HG02642 (cell line): ENCODE measurements at regions not wholly inside any gene's neighbourhood (a gene's known extent, or its start where the extent isn't known, plus 50 kb on each side); places are given as distances from the start of the nearest gene placed in this dataset.

Experiments
- ATAC-seq: cut with Tn5 transposase; IDR thresholded peaks from one replicate; pipeline ENCODE4 v1.9.1; 2021; ENCODE audit warnings: mild to moderate bottlenecking; ENCODE audit not compliant: unreplicated experiment, poor library complexity

GRCh38 chr20:6466075-6466810 is 301.2 kb upstream of the BMP2 start:
- ATAC-seq, result no peak

GRCh38 chr20:6450841-6451240 is 316.6 kb upstream of the BMP2 start:
- no peak for ATAC-seq

GRCh38 chr20:6440443-6440799 is 317.6 kb upstream of the FERMT1 start:
- ATAC-seq, result no peak

GRCh38 chr20:6439737-6440442 is 317.1 kb upstream of the FERMT1 start:
- no peak for ATAC-seq

DNA sequence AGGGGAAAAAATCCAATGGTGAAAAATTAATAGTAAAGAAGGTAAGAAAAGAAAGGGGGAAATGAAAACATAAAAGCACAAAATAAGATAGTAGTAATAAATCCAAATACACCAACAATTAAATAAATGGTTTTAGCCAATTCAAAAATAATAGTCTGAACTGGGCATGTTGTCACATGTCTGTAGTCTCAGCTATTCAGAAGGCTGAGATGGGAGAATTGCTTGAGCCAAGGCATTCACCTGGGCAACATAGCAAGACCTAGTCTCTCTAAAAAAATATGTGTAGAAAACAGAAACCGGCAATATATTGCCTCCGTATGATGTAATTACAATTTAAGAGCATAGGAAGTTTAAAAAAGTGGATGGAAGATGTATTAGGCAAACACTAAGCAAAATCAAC is 311.3 kb upstream of the FERMT1 start:
- no peak for ATAC-seq

DNA sequence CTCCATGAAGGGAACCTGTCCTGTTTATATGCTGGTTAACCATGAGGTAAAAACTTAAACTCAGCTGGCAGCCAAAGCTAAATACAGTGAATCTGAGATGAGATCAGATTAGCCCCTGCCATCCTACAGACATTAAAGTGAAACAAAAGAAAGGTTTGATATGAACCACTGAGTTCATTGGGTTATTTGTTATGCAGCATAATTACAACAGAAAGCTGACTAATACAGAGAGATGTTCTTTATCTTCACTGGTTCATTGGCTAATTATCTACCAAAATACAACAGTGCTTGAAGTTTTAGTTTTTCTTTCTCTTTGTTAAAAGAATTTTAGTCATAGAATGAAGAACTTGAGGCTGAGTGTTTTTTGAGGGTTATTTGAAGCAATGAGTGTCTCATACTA is 307.6 kb upstream of the FERMT1 start:
- no peak for ATAC-seq

DNA sequence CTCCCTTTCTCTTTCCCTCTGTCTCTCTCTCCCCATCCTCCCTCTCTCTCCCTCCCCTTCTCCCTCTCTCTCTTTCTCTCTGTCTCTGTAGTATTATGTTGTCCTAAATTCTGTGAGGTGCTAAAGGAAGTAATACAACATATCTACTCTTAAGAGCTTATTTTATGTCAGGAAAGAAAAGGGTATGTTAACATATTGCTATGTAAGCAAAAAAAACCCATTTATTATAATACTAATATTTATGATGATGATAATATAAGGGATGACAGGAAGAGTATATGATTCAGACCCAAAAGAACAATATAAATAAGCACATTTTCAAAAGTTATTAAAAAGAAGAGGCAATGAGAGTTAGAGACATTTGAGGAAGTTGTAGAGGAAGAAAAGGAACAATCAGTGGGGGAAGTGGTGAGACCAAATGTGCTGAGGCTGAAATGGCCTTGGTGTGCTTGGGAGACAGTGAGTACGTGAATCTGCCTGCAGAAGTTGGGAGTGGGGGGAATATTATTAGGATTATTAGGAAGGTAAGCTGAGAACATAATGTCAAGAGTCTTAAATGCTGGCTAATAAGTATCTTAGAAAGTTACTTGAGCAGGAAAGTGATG is 303.6 kb upstream of the FERMT1 start:
- ATAC-seq, result no peak

- no peak for ATAC-seq
These were observed 298.8 kb upstream of the FERMT1 start for GRCh38 chr20:6421321-6422248.

DNA sequence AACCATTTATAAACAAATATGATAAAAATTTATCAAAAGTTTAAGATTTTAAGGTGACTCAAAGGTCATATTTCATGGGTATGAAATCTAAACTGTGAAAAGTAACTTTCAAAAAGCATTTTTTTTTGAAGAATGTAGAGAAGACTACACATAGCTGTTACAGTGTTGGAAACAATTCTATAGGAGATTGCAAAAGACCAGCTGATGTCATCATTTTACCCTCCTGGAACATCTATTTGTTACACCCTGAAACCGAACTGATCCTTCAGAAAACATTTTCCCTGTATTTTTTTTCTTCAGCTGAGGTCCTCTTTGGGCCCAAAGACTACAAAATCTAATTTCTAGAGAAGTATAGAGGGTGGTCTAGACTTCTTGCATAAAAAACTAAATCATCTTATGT is 297.5 kb upstream of the FERMT1 start:
- no peak for ATAC-seq

DNA sequence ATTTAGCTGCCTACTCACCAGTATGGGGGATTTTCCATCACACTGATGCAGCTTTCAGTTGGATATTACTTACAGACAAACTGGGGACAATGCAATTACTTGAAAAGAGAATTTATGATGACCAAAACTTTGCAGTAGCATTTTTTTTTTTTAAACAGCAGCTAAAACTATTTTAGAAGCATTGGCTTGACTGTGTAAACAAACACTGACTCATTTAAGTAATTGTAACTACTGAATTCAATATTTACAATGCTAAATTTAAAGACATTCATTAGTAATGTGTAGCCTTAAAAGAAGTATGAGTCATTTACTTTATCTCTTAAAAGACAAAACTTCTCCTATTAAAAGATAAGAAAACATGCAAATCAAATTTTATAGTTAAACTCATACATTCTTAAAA is 295.9 kb upstream of the FERMT1 start:
- no peak for ATAC-seq

- no peak for ATAC-seq
These were observed 293.5 kb upstream of the FERMT1 start for GRCh38 chr20:6416371-6416770.

- ATAC-seq, result no peak
These were observed 288.8 kb upstream of the FERMT1 start for GRCh38 chr20:6411651-6412050.

DNA sequence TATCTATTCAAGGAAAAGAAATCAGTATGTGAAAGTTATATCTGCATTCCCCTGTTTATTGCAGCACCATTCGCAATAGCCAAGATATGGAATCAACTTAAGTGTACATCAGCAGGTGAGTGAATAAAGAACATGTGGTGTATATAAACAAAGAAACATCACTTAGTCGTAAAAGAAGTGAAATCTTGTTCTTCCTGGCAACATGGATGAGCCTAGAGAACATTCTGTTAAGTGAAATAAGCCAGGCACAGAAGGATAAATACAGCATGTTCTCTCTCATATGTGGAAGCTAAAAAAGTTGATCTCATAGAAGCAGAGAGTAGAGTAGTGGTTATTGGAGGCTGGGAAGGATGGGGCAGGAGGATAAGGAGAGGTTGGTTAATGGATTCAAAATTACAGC is 287.9 kb upstream of the FERMT1 start:
- no peak for ATAC-seq

GRCh38 chr20:6407163-6407562 is 284.3 kb upstream of the FERMT1 start:
- no peak for ATAC-seq

DNA sequence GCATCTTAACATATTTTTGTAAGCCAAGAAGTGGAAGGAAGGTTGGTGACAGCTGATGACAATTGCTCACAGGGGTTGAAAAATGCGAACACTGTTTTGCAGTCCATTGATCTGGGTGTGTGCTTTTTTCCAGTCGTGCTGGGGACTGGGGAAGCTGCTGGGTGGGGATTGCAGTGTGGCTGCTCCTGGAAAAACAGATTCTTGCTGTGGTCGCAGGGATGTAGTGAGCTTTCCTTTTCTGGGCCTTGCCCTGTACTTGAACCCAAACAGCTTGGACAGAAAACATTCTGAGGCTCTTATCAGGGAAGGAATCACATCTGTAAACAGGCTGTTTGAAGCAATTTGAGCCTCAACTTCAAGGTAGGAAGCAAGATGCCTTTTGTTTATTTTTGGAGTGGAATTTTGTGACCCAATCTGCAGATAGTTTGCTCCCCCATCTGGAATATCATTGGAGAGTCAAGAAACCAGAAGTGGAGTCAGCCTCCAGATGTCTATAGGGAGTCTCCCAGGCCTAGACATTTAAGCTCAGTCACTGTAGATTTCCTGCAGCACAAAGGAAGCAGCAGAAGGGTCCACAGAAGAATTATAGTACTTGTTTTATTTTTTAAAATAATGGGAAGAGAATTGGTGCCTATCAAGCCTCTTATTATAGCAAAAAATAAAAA is 279.2 kb upstream of the FERMT1 start:
- ATAC-seq, result no peak

GRCh38 chr20:6397115-6397514 is 274.3 kb upstream of the FERMT1 start:
- no peak for ATAC-seq

DNA sequence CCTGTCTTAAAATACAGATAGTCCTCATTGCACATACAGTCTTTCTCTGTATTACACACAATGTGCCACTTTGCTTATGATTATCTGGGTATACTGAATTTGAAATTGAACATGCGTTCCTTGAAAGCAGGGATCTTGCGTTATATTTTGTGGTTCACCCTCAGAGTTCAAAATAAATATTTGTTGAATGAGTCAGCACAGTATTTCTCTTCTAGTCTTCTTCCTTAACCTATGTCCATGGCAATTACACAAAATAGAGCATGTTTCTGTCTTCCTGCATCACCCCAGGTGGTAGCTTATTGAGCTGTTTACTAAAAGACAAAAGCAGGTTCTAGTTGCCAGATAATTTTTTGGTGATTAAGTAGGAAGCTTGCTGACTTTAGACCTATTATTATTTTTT is 272.9 kb upstream of the FERMT1 start:
- ATAC-seq, result no peak

- no peak for ATAC-seq
These were observed 265.9 kb upstream of the FERMT1 start for GRCh38 chr20:6388671-6389197.

GRCh38 chr20:6384956-6385486 is 262.2 kb upstream of the FERMT1 start:
- ATAC-seq, result no peak

DNA sequence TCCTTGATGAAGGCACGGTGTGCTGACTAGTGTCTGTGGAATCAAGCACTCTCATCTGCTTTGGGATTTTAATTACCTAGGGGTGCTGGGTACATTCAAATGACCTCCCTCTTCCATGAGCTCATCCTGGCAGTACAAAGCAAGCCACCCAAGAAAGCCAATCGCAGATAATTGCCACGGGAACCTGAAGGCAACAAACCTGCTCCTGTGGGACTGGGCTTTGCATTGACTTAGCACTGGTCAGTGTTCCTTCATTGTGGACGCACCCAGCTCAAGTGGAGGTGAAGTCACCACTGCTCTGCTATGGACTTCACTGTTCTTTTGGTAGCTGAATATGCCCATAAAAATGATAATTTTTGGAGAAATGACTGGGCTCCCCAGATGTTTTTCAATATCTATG is 261.6 kb upstream of the FERMT1 start:
- ATAC-seq, result no peak
